Caco-2 (cell line): ENCODE measurements at regions not wholly inside any gene's neighbourhood (a gene's known extent, or its start where the extent isn't known, plus 50 kb on each side); places are given as distances from the start of the nearest gene placed in this dataset.

Experiments used
- BruUV-seq: library from RNA; stranded (reverse); fragments of 400-500 nt; replicated peaks from 2 replicates; lab custom pipeline; 2021; lab: Mats Ljungman, UMichigan
- CTCF ChIA-PET: fragments of 300-600 bp; sonication (Branson Sonifier 250); formaldehyde crosslinking; loops from one replicate; lab custom pipeline; 2022; ENCODE audit warnings: antibody characterized with exemption; lab: Charles Lee
- POLR2A ChIA-PET: fragments of 300-600 bp; sonication (Branson Sonifier 250); formaldehyde crosslinking; loops from one replicate; lab custom pipeline; 2022; ENCODE audit warnings: antibody characterized with exemption; lab: Charles Lee
- DNase-seq, 2 experiments: peaks; one replicate each; pipeline versions ENCODE4 v3.0.0 to v3.0.0-alpha.2; 2020 to 2022
- H3K27me3 ChIP-seq: replicated peaks from 2 replicates; pipeline ENCODE4 v1.6.0; 2011; ENCODE audit warnings: low read length; ENCODE audit not compliant: control insufficient read depth, insufficient read depth
- H3K36me3 ChIP-seq: 2 replicates; pipeline ENCODE4 v1.5.1; 2011; ENCODE audit warnings: low read length; ENCODE audit not compliant: control insufficient read depth, insufficient read depth
- H3K4me1 ChIP-seq: fragments of 250-450 bp; sonication (Bioruptor Pico); 2 replicates; pipeline ENCODE4 v1.5.1; 2020; ENCODE audit warnings: mild to moderate bottlenecking
- H3K4me3 ChIP-seq: 2 replicates; pipeline ENCODE4 v1.5.1; 2011; ENCODE audit warnings: low read depth, mild to moderate bottlenecking, control low read depth, low read length
- H3K9me3 ChIP-seq: fragments of 250-450 bp; sonication (Bioruptor Pico); 2 replicates; pipeline ENCODE4 v1.5.1; 2020; ENCODE audit warnings: mild to moderate bottlenecking, moderate library complexity
- H3K27ac Mint-ChIP-seq: one replicate; pipeline ENCODE4 v1.8.0; 2022; ENCODE audit warnings: mixed read lengths; ENCODE audit not compliant: unreplicated experiment
- H3K27me3 Mint-ChIP-seq: one replicate; pipeline ENCODE4 v1.8.0; 2022; ENCODE audit warnings: mixed read lengths; ENCODE audit not compliant: insufficient read depth, unreplicated experiment
- H3K36me3 Mint-ChIP-seq: one replicate; pipeline ENCODE4 v1.8.0; 2022; ENCODE audit warnings: mild to moderate bottlenecking, mixed read lengths; ENCODE audit not compliant: insufficient read depth, unreplicated experiment
- H3K4me1 Mint-ChIP-seq: one replicate; pipeline ENCODE4 v1.8.0; 2022; ENCODE audit warnings: low read depth, mixed read lengths; ENCODE audit not compliant: unreplicated experiment
- H3K4me3 Mint-ChIP-seq: one replicate; pipeline ENCODE4 v1.8.0; 2022; ENCODE audit warnings: mild to moderate bottlenecking, moderate library complexity, mixed read lengths; ENCODE audit not compliant: unreplicated experiment
- H3K9me3 Mint-ChIP-seq: one replicate; pipeline ENCODE4 v1.8.0; 2022; ENCODE audit warnings: mixed read lengths; ENCODE audit not compliant: unreplicated experiment
- intact Hi-C: fragments of 100-400 bp; cut with micrococcal nuclease; formaldehyde crosslinking; loops from one replicate; pipeline ENCODE4 v1.10.0; 2022; ENCODE audit not compliant: unreplicated experiment
- TF ChIP-seq, protein P1 (sequence below), 2 experiments: fragments of 200-600 bp in 1 of 2; IDR thresholded peaks; 1 replicate in 1 of 2; 2 replicates in 1 of 2; pipeline versions ENCODE4 v1.5.1 to v1.8.0; 2011 to 2022; ENCODE audit warnings: antibody characterized with exemption in 1 of 2, control low read depth in 1 of 2, inconsistent platforms in 1 of 2, low read depth in 1 of 2, low read length in 1 of 2, mild to moderate bottlenecking in 1 of 2, moderate library complexity in 1 of 2; ENCODE audit not compliant: insufficient read depth in 1 of 2, severe bottlenecking in 1 of 2, unreplicated experiment in 1 of 2

DNA sequence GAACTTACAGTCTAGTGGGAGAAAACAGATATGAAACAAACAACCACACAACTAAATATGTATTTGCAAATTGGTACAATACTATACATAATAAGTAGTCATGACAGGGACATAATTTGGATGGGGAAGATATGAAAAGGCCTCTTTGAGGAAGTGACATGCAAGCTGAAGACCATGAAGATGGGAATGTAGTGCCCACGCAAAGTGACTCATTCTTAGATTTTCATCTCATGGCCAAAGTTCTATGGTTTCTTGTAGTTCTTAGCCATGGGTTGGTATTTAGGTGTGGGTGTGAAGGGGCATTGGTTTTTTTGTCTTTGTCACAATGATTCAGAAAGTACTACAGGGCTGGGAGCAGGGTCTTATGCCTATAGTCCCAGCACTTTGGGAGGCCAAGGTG is 105.4 kb upstream of the FAM78B start:
- intact Hi-C loops: no loop called here
- Mint-ChIP-seq H3K27me3 (peaks cover 3% of the 10 kb centered on the region), H3K27ac (no peak overlapping the region), H3K9me3 (no peaks in the 10 kb centered on the region), H3K4me1 (no peaks in the 10 kb centered on the region), H3K36me3 (no peaks in the 10 kb centered on the region), H3K4me3 (no peak overlapping the region)
- H3K4me3 ChIP-seq: no peak overlapping the region
- no peaks in the 10 kb centered on the region for H3K36me3 ChIP-seq
- H3K9me3 ChIP-seq: no peaks in the 10 kb centered on the region
- TF ChIP-seq, protein P1, sequence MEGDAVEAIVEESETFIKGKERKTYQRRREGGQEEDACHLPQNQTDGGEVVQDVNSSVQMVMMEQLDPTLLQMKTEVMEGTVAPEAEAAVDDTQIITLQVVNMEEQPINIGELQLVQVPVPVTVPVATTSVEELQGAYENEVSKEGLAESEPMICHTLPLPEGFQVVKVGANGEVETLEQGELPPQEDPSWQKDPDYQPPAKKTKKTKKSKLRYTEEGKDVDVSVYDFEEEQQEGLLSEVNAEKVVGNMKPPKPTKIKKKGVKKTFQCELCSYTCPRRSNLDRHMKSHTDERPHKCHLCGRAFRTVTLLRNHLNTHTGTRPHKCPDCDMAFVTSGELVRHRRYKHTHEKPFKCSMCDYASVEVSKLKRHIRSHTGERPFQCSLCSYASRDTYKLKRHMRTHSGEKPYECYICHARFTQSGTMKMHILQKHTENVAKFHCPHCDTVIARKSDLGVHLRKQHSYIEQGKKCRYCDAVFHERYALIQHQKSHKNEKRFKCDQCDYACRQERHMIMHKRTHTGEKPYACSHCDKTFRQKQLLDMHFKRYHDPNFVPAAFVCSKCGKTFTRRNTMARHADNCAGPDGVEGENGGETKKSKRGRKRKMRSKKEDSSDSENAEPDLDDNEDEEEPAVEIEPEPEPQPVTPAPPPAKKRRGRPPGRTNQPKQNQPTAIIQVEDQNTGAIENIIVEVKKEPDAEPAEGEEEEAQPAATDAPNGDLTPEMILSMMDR (IDR thresholded peaks at IDR 0.05; ENCODE audit: insufficient read depth in 1 of 2, low read depth in 1 of 2, low read length in 1 of 2, severe bottlenecking in 1 of 2, unreplicated experiment in 1 of 2): no peak
- no peaks in the 10 kb centered on the region for H3K4me1 ChIP-seq
- ChIA-PET CTCF (no interaction called here), POLR2A (no interaction called here)
- no TSS peak for BruUV-seq
- H3K27me3 ChIP-seq: no peaks in the 10 kb centered on the region
- DNase-seq: no peak

GRCh38 chr1:166272851-166273250 is 106.0 kb upstream of the FAM78B start:
- no TSS peak for BruUV-seq
- Mint-ChIP-seq H3K27ac (no peak overlapping the region), H3K4me3 (no peak overlapping the region), H3K27me3 (peaks cover 3% of the 10 kb centered on the region), H3K9me3 (no peaks in the 10 kb centered on the region), H3K4me1 (no peaks in the 10 kb centered on the region), H3K36me3 (no peaks in the 10 kb centered on the region)
- DNase-seq: no peak
- TF ChIP-seq, protein P1 (IDR thresholded peaks at IDR 0.05; ENCODE audit: insufficient read depth in 1 of 2, low read depth in 1 of 2, low read length in 1 of 2, severe bottlenecking in 1 of 2, unreplicated experiment in 1 of 2): no peak
- Histone ChIP-seq H3K9me3 (no peaks in the 10 kb centered on the region), H3K27me3 (no peaks in the 10 kb centered on the region), H3K4me1 (no peaks in the 10 kb centered on the region), H3K4me3 (no peak overlapping the region), H3K36me3 (no peaks in the 10 kb centered on the region)
- POLR2A ChIA-PET: no interaction called here
- CTCF ChIA-PET: no interaction called here
- intact Hi-C loops: no loop called here

DNA sequence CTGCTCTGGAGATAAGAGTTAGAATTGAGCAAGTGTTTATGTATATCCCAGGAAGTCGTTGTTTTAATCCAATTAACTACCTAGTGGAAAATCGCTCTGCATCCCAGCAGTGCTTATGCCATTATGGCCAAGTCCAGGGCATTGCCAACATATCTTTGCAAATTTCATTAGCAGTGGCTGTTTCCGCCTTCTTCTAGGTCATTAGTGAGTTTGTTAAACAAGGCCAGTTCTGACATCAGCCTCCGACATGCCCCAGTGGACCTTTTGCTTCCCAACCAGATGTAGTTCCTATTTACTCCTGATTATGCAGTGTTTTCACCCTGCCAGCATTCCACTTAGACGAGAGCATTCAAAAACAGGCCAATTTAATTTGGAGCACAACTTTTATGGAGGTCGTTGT is 106.8 kb upstream of the FAM78B start:
- ChIA-PET POLR2A (no interaction called here), CTCF (no interaction called here)
- no peaks in the 10 kb centered on the region for H3K4me1 ChIP-seq
- no peak overlapping the region for H3K27ac Mint-ChIP-seq
- peaks cover 3% of the 10 kb centered on the region for H3K27me3 Mint-ChIP-seq
- no peaks in the 10 kb centered on the region for H3K4me1 Mint-ChIP-seq
- H3K27me3 ChIP-seq: no peaks in the 10 kb centered on the region
- intact Hi-C loops: no loop called here
- H3K9me3 ChIP-seq: no peaks in the 10 kb centered on the region
- H3K4me3 ChIP-seq: no peak overlapping the region
- TF ChIP-seq, protein P1 (IDR thresholded peaks at IDR 0.05; ENCODE audit: insufficient read depth in 1 of 2, low read depth in 1 of 2, low read length in 1 of 2, severe bottlenecking in 1 of 2, unreplicated experiment in 1 of 2): no peak
- H3K36me3 ChIP-seq: no peaks in the 10 kb centered on the region
- no TSS peak for BruUV-seq
- no peak for DNase-seq
- H3K4me3 Mint-ChIP-seq: no peak overlapping the region
- no peaks in the 10 kb centered on the region for H3K36me3 Mint-ChIP-seq
- no peaks in the 10 kb centered on the region for H3K9me3 Mint-ChIP-seq
